ENCODE measurements at regions not wholly inside any gene's neighbourhood (a gene's known extent, or its start where the extent isn't known, plus 50 kb on each side); places are given as distances from the start of the nearest gene placed in this dataset.

- H3K27ac ChIP-seq = peak overlapping the region in 2 of 11 experiments; percentile 28 to 38; a peak in 2 of 22 replicates
These were observed 156.0 kb downstream of the KATNAL1 start for GRCh38 chr13:30151388-30151787.

GRCh38 chr13:30149248-30149647 lies 158.1 kb downstream of the KATNAL1 start:
- TF ChIP-seq Cebpa-rat (IDR thresholded peaks at IDR 0.05) = no peak
- H3K4me1 ChIP-seq = peaks cover 30 to 100% (median 94%) of the 10 kb centered on the region in 10 experiments

More at GRCh38 chr13:30151388-30151787, 156.0 kb downstream of the KATNAL1 start:
- H3K36me3 ChIP-seq = no peaks in the 10 kb centered on the region
- H3K4me3 ChIP-seq = no peak overlapping the region
- peak overlapping the region in 2 of 11 experiments; percentile 20 to 35; a peak in 2 of 22 replicates for H3K9ac ChIP-seq
- H3K27me3 ChIP-seq = peaks cover 0 to 35% (median 0%) of the 10 kb centered on the region in 11 experiments; a peak in 7 of 22 replicates
- H4K20me1 ChIP-seq = no peaks in the 10 kb centered on the region; a peak in 1 of 22 replicates
- no peaks in the 10 kb centered on the region for H3K9me3 ChIP-seq (replicated peaks in 1 of 11)
- TF ChIP-seq Cebpa-rat (IDR thresholded peaks at IDR 0.05) = no peak
- H3K4me1 ChIP-seq = peaks cover 31 to 100% (median 89%) of the 10 kb centered on the region in 10 experiments
- peak overlapping the region in 9 of 11 experiments; percentile 15 to 98 (median 91); a peak in 17 of 22 replicates for H3K4me2 ChIP-seq

GRCh38 chr13:30148786-30149185 lies 158.6 kb downstream of the KATNAL1 start:
- Histone ChIP-seq H3K4me1 (peaks cover 26 to 100% (median 90%) of the 10 kb centered on the region in 10 experiments), H3K27ac (peak overlapping the region in 4 of 11 experiments; percentile 60 to 71 (median 70); a peak in 4 of 22 replicates), H4K20me1 (no peaks in the 10 kb centered on the region), H3K4me3 (no peak overlapping the region), H3K9me3 (replicated peaks in 1 of 11) (peaks cover 7 to 13% (median 10%) of the 10 kb centered on the region in 11 experiments), H3K4me2 (peak overlapping the region in 7 of 11 experiments; percentile 71 to 98 (median 91); a peak in 13 of 22 replicates), H3K9ac (no peak overlapping the region), H3K27me3 (peaks cover 0 to 21% (median 0%) of the 10 kb centered on the region in 11 experiments; a peak in 6 of 22 replicates), H3K36me3 (no peaks in the 10 kb centered on the region)
- no peak for TF ChIP-seq Cebpa-rat (IDR thresholded peaks at IDR 0.05)

More at GRCh38 chr13:30149248-30149647, 158.1 kb downstream of the KATNAL1 start:
- Histone ChIP-seq H3K27ac (no peak overlapping the region), H4K20me1 (no peaks in the 10 kb centered on the region), H3K9me3 (replicated peaks in 1 of 11) (peaks cover 3 to 8% (median 5%) of the 10 kb centered on the region in 11 experiments), H3K9ac (no peak overlapping the region), H3K4me2 (peak overlapping the region in 5 of 11 experiments; percentile 89 to 98 (median 92); a peak in 8 of 22 replicates), H3K27me3 (peaks cover 0 to 26% (median 0%) of the 10 kb centered on the region in 11 experiments; a peak in 6 of 22 replicates), H3K4me3 (no peak overlapping the region), H3K36me3 (no peaks in the 10 kb centered on the region)

GRCh38 chr13:30148171-30148754 lies 159.1 kb downstream of the KATNAL1 start:
- Histone ChIP-seq H4K20me1 (no peaks in the 10 kb centered on the region), H3K9me3 (replicated peaks in 1 of 11) (peaks cover 7 to 16% (median 12%) of the 10 kb centered on the region in 11 experiments), H3K36me3 (no peaks in the 10 kb centered on the region), H3K27ac (peak overlapping the region in 6 of 11 experiments; percentile 8 to 71 (median 64); a peak in 10 of 22 replicates), H3K4me1 (peaks cover 24 to 100% (median 89%) of the 10 kb centered on the region in 10 experiments), H3K27me3 (peaks cover 0 to 16% (median 0%) of the 10 kb centered on the region in 11 experiments; a peak in 3 of 22 replicates), H3K4me3 (no peak overlapping the region), H3K9ac (peak overlapping the region in 3 of 11 experiments; percentile 14 to 44 (median 34); a peak in 3 of 22 replicates), H3K4me2 (peak overlapping the region; percentile 17 to 98 (median 71))
- TF ChIP-seq Cebpa-rat (IDR thresholded peaks at IDR 0.05) = no peak

- H3K4me3 ChIP-seq = no peak overlapping the region
- peaks cover 28 to 100% (median 89%) of the 10 kb centered on the region in 10 experiments for H3K4me1 ChIP-seq
- no peaks in the 10 kb centered on the region for H3K36me3 ChIP-seq
- H3K27me3 ChIP-seq = peaks cover 0 to 10% (median 0%) of the 10 kb centered on the region in 11 experiments; a peak in 3 of 22 replicates
- H3K9me3 ChIP-seq (replicated peaks in 1 of 11) = peaks cover 7 to 16% (median 12%) of the 10 kb centered on the region in 11 experiments
- peak overlapping the region; percentile 17 to 98 (median 71); a peak in 20 of 22 replicates for H3K4me2 ChIP-seq
- TF ChIP-seq Cebpa-rat (IDR thresholded peaks at IDR 0.05) = no peak
- peak overlapping the region in 4 of 11 experiments; percentile 14 to 62 (median 39); a peak in 4 of 22 replicates for H3K9ac ChIP-seq
- H3K27ac ChIP-seq = peak overlapping the region in 7 of 11 experiments; percentile 8 to 71 (median 66); a peak in 10 of 22 replicates
- no peaks in the 10 kb centered on the region for H4K20me1 ChIP-seq
These were observed 159.9 kb downstream of the KATNAL1 start for GRCh38 chr13:30147421-30147820.

GRCh38 chr13:30147015-30147414 lies 160.3 kb downstream of the KATNAL1 start:
- TF ChIP-seq Cebpa-rat (IDR thresholded peaks at IDR 0.05) = no peak
- Histone ChIP-seq H3K36me3 (no peaks in the 10 kb centered on the region), H3K27ac (peak overlapping the region in 5 of 11 experiments; percentile 8 to 71 (median 68); a peak in 9 of 22 replicates), H3K4me2 (peak overlapping the region; percentile 2 to 98 (median 71); a peak in 20 of 22 replicates), H3K9me3 (replicated peaks in 1 of 11) (peaks cover 7 to 16% (median 12%) of the 10 kb centered on the region in 11 experiments), H3K9ac (peak overlapping the region in 3 of 11 experiments; percentile 40 to 62 (median 61); a peak in 5 of 22 replicates), H3K27me3 (peaks cover 0 to 6% (median 0%) of the 10 kb centered on the region in 11 experiments; a peak in 2 of 22 replicates), H3K4me1 (peaks cover 31 to 100% (median 89%) of the 10 kb centered on the region in 10 experiments), H3K4me3 (no peak overlapping the region), H4K20me1 (no peaks in the 10 kb centered on the region)

- H3K4me1 ChIP-seq = peaks cover 34 to 99% (median 89%) of the 10 kb centered on the region in 10 experiments
- peak in 1 of 11 experiments; percentile 81; a peak in 5 of 22 replicates for TF ChIP-seq Cebpa-rat (IDR thresholded peaks at IDR 0.05)
- no peaks in the 10 kb centered on the region for H4K20me1 ChIP-seq
- peak overlapping the region; percentile 6 to 98 (median 71); a peak in 20 of 22 replicates for H3K4me2 ChIP-seq
- H3K9ac ChIP-seq = peak overlapping the region in 4 of 11 experiments; percentile 12 to 62 (median 59); a peak in 8 of 22 replicates
- H3K36me3 ChIP-seq = no peaks in the 10 kb centered on the region
- peak overlapping the region in 4 of 11 experiments; percentile 66 to 71 (median 70); a peak in 9 of 22 replicates for H3K27ac ChIP-seq
- peaks cover 7 to 16% (median 12%) of the 10 kb centered on the region in 11 experiments for H3K9me3 ChIP-seq (replicated peaks in 1 of 11)
- peak overlapping the region in 2 of 10 experiments; percentile 12 to 33; a peak in 2 of 20 replicates for H3K4me3 ChIP-seq
- H3K27me3 ChIP-seq = peaks cover 0 to 6% (median 0%) of the 10 kb centered on the region in 11 experiments; a peak in 2 of 22 replicates
These were observed 161.5 kb downstream of the KATNAL1 start for GRCh38 chr13:30145709-30146367.

GRCh38 chr13:30143666-30144400 lies 163.5 kb downstream of the KATNAL1 start:
- Histone ChIP-seq H3K4me3 (no peak overlapping the region), H3K4me1 (peaks cover 34 to 80% (median 72%) of the 10 kb centered on the region in 10 experiments), H3K9me3 (replicated peaks in 1 of 11) (peaks cover 7 to 20% (median 12%) of the 10 kb centered on the region in 11 experiments), H4K20me1 (no peaks in the 10 kb centered on the region), H3K27me3 (peaks cover 0 to 6% (median 0%) of the 10 kb centered on the region in 11 experiments; a peak in 2 of 22 replicates), H3K27ac (peak overlapping the region in 1 of 11 experiments; percentile 43; a peak in 2 of 22 replicates), H3K36me3 (no peaks in the 10 kb centered on the region), H3K9ac (no peak overlapping the region; a peak in 1 of 22 replicates), H3K4me2 (peak overlapping the region in 8 of 11 experiments; percentile 41 to 92 (median 73); a peak in 16 of 22 replicates)
- no peak for TF ChIP-seq Cebpa-rat (IDR thresholded peaks at IDR 0.05)

Data from BLaER1 treated with 17β-estradiol and CSF1 and Interleukin-3, amounts not matched to agents 10 nM and 100 nM (cell line).